ENCODE measurements at regions not wholly inside any gene's neighbourhood (a gene's known extent, or its start where the extent isn't known, plus 50 kb on each side); places are given as distances from the start of the nearest gene placed in this dataset.
"Not testable (repeated sequence)": the region's sequence is repeated elsewhere in the genome, so short reads cannot be mapped to it uniquely, and the experiment has no call there.

- no peak for DNase-seq
These were observed 74.1 kb downstream of the SLC35B3 start for GRCh38 chr6:8361259-8361658.

- no peak for DNase-seq
These were observed 82.4 kb downstream of the SLC35B3 start for GRCh38 chr6:8352966-8353340.

- DNase-seq, result no peak
These were observed 82.9 kb downstream of the SLC35B3 start for GRCh38 chr6:8352335-8352965.

GRCh38 chr6:8343600-8343999, 91.7 kb downstream of the SLC35B3 start:
- no peak for DNase-seq

- no peak for DNase-seq
These were observed 93.0 kb downstream of the SLC35B3 start for GRCh38 chr6:8342241-8342819.

GRCh38 chr6:8337147-8337546, 98.2 kb downstream of the SLC35B3 start:
- no peak for DNase-seq

GRCh38 chr6:8336406-8337057, 98.8 kb downstream of the SLC35B3 start:
- no peak for DNase-seq

GRCh38 chr6:8335896-8336295, 99.4 kb downstream of the SLC35B3 start:
- DNase-seq, result no peak

GRCh38 chr6:8335381-8335780, 100.0 kb downstream of the SLC35B3 start:
- DNase-seq, result no peak

GRCh38 chr6:8334113-8334512, 101.2 kb downstream of the SLC35B3 start:
- no peak for DNase-seq

- DNase-seq, result no peak
These were observed 105.8 kb downstream of the SLC35B3 start for GRCh38 chr6:8329562-8329961.

GRCh38 chr6:8325743-8326142, 109.6 kb downstream of the SLC35B3 start:
- DNase-seq, result no peak

- DNase-seq, result no peak
These were observed 112.7 kb downstream of the SLC35B3 start for GRCh38 chr6:8322659-8323058.

GRCh38 chr6:8321671-8322404, 113.5 kb downstream of the SLC35B3 start:
- no peak for DNase-seq

GRCh38 chr6:8315154-8315553, 120.2 kb downstream of the SLC35B3 start:
- no peak for DNase-seq

GRCh38 chr6:8301502-8301901, 133.8 kb downstream of the SLC35B3 start:
- no peak for DNase-seq

GRCh38 chr6:8299034-8299433, 136.3 kb downstream of the SLC35B3 start:
- DNase-seq, result no peak

- DNase-seq, result not testable (repeated sequence)
These were observed 152.4 kb downstream of the SLC35B3 start for GRCh38 chr6:8282946-8283345.

- no peak for DNase-seq
These were observed 153.0 kb downstream of the SLC35B3 start for GRCh38 chr6:8282380-8282779.

- no peak for DNase-seq
These were observed 156.1 kb downstream of the SLC35B3 start for GRCh38 chr6:8279041-8279805.

- no peak for DNase-seq
These were observed 156.8 kb downstream of the SLC35B3 start for GRCh38 chr6:8278562-8278961.

- DNase-seq, result no peak
These were observed 157.6 kb downstream of the SLC35B3 start for GRCh38 chr6:8277769-8278168.

GRCh38 chr6:8276148-8276547, 159.2 kb downstream of the SLC35B3 start:
- DNase-seq, result no peak

Data from C1 segment of cervical spinal cord (tissue), 14 donors.